Nephron (organoid): ENCODE measurements at regions not wholly inside any gene's neighbourhood (a gene's known extent, or its start where the extent isn't known, plus 50 kb on each side); places are given as distances from the start of the nearest gene placed in this dataset.

Experiments
- H3K27ac Mint-ChIP-seq, 3 experiments: 2 replicates each; pipeline ENCODE4 v1.8.0; 2020; ENCODE audit warnings: mixed read lengths in 3 of 3, mild to moderate bottlenecking in 2 of 3, moderate library complexity in 1 of 3
- H3K27me3 Mint-ChIP-seq: 2 replicates; pipeline ENCODE4 v1.8.0; 2021; ENCODE audit warnings: low read depth, mild to moderate bottlenecking, moderate library complexity, mixed read lengths
- H3K36me3 Mint-ChIP-seq: 2 replicates; pipeline ENCODE4 v1.8.0; 2020; ENCODE audit warnings: low read depth, mixed read lengths
- H3K4me1 Mint-ChIP-seq: 2 replicates; pipeline ENCODE4 v1.8.0; 2020; ENCODE audit warnings: mixed read lengths
- H3K4me3 Mint-ChIP-seq, 3 experiments: 2 replicates each; pipeline ENCODE4 v1.8.0; 2020; ENCODE audit warnings: mild to moderate bottlenecking in 3 of 3, mixed read lengths in 3 of 3, moderate library complexity in 2 of 3
- H3K9me3 Mint-ChIP-seq: 2 replicates; pipeline ENCODE4 v1.8.0; 2020; ENCODE audit warnings: mixed read lengths
- TF ChIP-seq, protein P1 (sequence below), 3 experiments: fragments of 200-600 bp; sonication (generic); IDR thresholded peaks; one replicate each; pipeline ENCODE4 v1.5.0; 2021; ENCODE audit warnings: antibody characterized with exemption in 3 of 3; ENCODE audit not compliant: unreplicated experiment in 3 of 3

DNA sequence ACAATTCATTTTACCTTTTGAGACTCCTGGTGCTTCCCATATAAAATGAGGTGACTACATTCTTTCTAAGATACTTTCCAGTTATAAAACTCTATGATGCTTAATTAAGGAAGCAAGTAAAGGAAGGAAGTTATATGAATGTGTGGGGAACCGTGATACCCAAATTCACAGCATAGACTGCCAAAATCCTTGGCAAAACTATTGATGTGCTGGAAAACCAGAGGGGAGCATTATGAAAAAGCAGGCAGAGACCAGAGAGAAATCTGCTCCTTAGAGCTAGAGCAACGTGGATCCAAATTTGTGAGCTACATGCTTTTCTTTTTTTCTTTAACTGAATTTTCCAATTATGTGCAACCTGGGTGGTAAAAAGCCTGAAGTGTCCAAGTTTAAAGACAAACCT is 201.4 kb upstream of the USP25 start:
- H3K4me1 Mint-ChIP-seq, result no peaks in the 10 kb centered on the region

DNA sequence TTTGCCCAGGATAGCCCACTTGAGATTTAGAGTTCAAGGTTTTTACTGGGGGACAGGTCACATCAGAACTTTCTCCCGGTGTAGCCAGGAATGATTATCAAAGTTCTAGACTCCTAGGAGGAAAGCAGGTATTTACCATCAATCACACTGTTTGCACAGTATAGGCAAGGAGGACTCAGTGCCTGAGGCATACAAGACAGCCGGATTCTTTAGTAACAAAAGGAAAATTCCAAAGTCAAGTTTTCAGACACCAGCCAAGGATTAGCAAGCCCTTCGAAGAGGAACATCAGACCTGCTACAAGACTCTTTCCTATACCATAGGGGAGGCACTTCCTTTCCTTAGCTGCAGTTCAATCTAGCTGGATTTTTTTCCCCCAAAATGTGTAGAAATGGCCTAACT is 197.8 kb upstream of the USP25 start:
- Mint-ChIP-seq H3K4me3 (no peak overlapping the region), H3K27ac (no peak overlapping the region), H3K36me3 (no peaks in the 10 kb centered on the region), H3K27me3 (no peaks in the 10 kb centered on the region), H3K4me1 (no peaks in the 10 kb centered on the region), H3K9me3 (peaks cover 4% of the 10 kb centered on the region)
- TF ChIP-seq, protein P1, sequence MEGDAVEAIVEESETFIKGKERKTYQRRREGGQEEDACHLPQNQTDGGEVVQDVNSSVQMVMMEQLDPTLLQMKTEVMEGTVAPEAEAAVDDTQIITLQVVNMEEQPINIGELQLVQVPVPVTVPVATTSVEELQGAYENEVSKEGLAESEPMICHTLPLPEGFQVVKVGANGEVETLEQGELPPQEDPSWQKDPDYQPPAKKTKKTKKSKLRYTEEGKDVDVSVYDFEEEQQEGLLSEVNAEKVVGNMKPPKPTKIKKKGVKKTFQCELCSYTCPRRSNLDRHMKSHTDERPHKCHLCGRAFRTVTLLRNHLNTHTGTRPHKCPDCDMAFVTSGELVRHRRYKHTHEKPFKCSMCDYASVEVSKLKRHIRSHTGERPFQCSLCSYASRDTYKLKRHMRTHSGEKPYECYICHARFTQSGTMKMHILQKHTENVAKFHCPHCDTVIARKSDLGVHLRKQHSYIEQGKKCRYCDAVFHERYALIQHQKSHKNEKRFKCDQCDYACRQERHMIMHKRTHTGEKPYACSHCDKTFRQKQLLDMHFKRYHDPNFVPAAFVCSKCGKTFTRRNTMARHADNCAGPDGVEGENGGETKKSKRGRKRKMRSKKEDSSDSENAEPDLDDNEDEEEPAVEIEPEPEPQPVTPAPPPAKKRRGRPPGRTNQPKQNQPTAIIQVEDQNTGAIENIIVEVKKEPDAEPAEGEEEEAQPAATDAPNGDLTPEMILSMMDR (IDR thresholded peaks at IDR 0.05; ENCODE audit: unreplicated experiment in 3 of 3), result no peak

More for the DNA sequence above, 201.4 kb upstream of the USP25 start:
- Mint-ChIP-seq H3K27me3 (no peaks in the 10 kb centered on the region), H3K36me3 (no peaks in the 10 kb centered on the region), H3K27ac (no peak overlapping the region), H3K4me3 (no peak overlapping the region), H3K9me3 (peaks cover 4% of the 10 kb centered on the region)
- TF ChIP-seq, protein P1 (IDR thresholded peaks at IDR 0.05; ENCODE audit: unreplicated experiment in 3 of 3), result no peak

DNA sequence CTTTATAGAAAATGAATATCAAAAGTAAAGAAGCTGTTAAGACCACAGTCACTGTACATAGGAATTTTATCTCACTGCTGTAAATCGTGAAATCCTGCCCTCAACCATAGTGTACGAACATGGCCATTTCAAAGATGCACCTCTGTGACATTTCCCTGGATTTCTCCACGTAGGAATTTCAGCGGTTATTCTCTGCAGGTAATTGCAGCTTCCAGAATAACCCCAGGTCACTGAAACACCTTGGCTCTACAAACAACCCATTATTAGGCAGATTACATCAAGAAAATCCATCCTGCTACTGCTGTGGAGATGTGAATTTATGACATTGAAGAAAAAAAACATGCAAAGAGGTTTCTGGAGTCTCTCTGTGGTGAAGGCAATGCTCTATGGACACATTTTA is 196.2 kb upstream of the USP25 start:
- Mint-ChIP-seq H3K27ac (no peak overlapping the region), H3K4me1 (no peaks in the 10 kb centered on the region), H3K9me3 (peaks cover 4% of the 10 kb centered on the region), H3K4me3 (no peak overlapping the region), H3K36me3 (no peaks in the 10 kb centered on the region), H3K27me3 (no peaks in the 10 kb centered on the region)
- TF ChIP-seq, protein P1 (IDR thresholded peaks at IDR 0.05; ENCODE audit: unreplicated experiment in 3 of 3), result no peak

DNA sequence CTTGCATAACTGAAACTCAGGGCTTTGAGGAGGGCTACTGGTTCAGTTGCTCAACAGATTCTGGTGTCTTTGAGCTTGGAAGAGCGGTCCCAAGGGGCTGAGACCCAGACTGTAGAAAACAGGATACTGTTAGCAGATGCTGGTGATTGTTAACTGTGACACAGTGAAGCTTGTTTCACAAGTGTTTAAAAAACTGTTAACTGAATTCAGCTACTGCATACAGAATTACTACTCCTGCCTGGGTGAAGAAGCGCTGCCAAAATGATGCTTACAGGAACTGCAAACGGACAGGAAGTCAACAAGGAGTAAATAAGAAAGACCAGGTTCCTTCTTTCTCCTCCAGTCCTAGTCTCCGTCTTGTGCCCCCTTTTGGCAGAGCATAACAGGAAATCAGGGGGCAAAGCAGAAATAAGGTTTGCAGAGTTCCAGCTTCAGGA is 195.3 kb upstream of the USP25 start:
- Mint-ChIP-seq H3K36me3 (no peaks in the 10 kb centered on the region), H3K9me3 (peaks cover 4% of the 10 kb centered on the region), H3K27ac (no peak overlapping the region), H3K4me3 (no peak overlapping the region), H3K27me3 (no peaks in the 10 kb centered on the region), H3K4me1 (no peaks in the 10 kb centered on the region)
- TF ChIP-seq, protein P1 (IDR thresholded peaks at IDR 0.05; ENCODE audit: unreplicated experiment in 3 of 3), result no peak

DNA sequence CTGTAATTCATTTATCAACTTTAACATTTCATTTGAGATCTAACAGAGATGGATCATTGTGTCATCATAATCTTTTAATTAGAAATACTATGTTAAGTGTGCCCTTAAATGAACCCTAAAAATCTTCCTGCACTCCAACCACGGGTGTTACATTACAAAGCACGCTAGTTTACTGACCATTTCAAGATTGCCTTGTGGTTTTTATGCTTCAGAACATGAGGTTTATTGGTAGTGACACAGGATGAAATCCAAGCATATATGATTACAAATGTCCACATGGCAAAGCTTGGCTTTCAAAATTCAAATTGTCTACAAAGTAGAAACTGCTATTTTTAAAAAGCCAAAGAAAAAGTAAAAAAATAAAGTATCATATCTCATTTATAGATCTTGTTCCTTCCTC is 190.4 kb upstream of the USP25 start:
- H3K27ac Mint-ChIP-seq, result no peak overlapping the region
- H3K4me3 Mint-ChIP-seq, result no peak overlapping the region
- H3K9me3 Mint-ChIP-seq, result no peaks in the 10 kb centered on the region
- H3K27me3 Mint-ChIP-seq, result no peaks in the 10 kb centered on the region
- no peaks in the 10 kb centered on the region for H3K4me1 Mint-ChIP-seq
- TF ChIP-seq, protein P1 (IDR thresholded peaks at IDR 0.05; ENCODE audit: unreplicated experiment in 3 of 3), result no peak
- no peaks in the 10 kb centered on the region for H3K36me3 Mint-ChIP-seq

GRCh38 chr21:15543473-15543872 is 186.3 kb upstream of the USP25 start:
- Mint-ChIP-seq H3K27me3 (no peaks in the 10 kb centered on the region), H3K27ac (no peak overlapping the region), H3K36me3 (no peaks in the 10 kb centered on the region), H3K4me1 (no peaks in the 10 kb centered on the region), H3K4me3 (no peak overlapping the region), H3K9me3 (no peaks in the 10 kb centered on the region)
- TF ChIP-seq, protein P1 (IDR thresholded peaks at IDR 0.05; ENCODE audit: unreplicated experiment in 3 of 3), result no peak
